Suprapubic skin (tissue), 4 donors: ENCODE measurements at regions not wholly inside any gene's neighbourhood (a gene's known extent, or its start where the extent isn't known, plus 50 kb on each side); places are given as distances from the start of the nearest gene placed in this dataset.

ENCODE experiments used
- DNase-seq, 2 donors: peaks; one replicate each; pipeline ENCODE4 v3.0.0-alpha.2; 2019; ENCODE audit warnings: low spot score in 2 of 2
- H3K27ac ChIP-seq: fragments of 200-600 bp; sonication (generic); one replicate; pipeline ENCODE4 v1.5.1; 2019
- H3K27me3 ChIP-seq: fragments of 200-600 bp; sonication (generic); one replicate; pipeline ENCODE4 v1.5.1; 2019
- H3K36me3 ChIP-seq: fragments of 200-600 bp; sonication (generic); one replicate; pipeline ENCODE4 v1.5.1; 2019
- H3K4me1 ChIP-seq: fragments of 200-600 bp; sonication (generic); one replicate; pipeline ENCODE4 v1.5.1; 2019
- H3K4me3 ChIP-seq: fragments of 200-600 bp; sonication (generic); one replicate; pipeline ENCODE4 v1.5.1; 2019; ENCODE audit warnings: mild to moderate bottlenecking
- H3K9me3 ChIP-seq: fragments of 200-600 bp; sonication (generic); one replicate; pipeline ENCODE4 v1.5.1; 2019
- EP300 ChIP-seq: sonication (generic); formaldehyde crosslinking; IDR thresholded peaks from one replicate; pipeline ENCODE4 v1.6.1; 2017; ENCODE audit warnings: antibody characterized with exemption
- POLR2A ChIP-seq, 2 donors: fragments of 450-650 bp; IDR thresholded peaks; one replicate each; pipeline ENCODE4 v1.6.1; 2017; ENCODE audit warnings: antibody characterized with exemption in 2 of 2, mild to moderate bottlenecking in 2 of 2, moderate library complexity in 2 of 2
- POLR2AphosphoS5 ChIP-seq, 3 donors: sonication (generic); formaldehyde crosslinking; IDR thresholded peaks; one replicate each; pipeline ENCODE4 v1.6.1; 2017; ENCODE audit warnings: antibody characterized with exemption in 3 of 3
- WGBS: methylation state at CpG from one replicate; pipeline ENCODE4 v1.1.5; 2018; 5-methylcytosine and 5-hydroxymethylcytosine counted together
- TF ChIP-seq, protein P1 (sequence below), 2 donors: fragments of 200-600 bp in 1 of 2; fragments of 450-650 bp in 1 of 2; sonication (generic) in 1 of 2; IDR thresholded peaks; one replicate each; pipeline ENCODE4 v1.5.1; 2016 to 2019; ENCODE audit warnings: antibody characterized with exemption in 2 of 2, mild to moderate bottlenecking in 1 of 2, moderate library complexity in 1 of 2

DNA sequence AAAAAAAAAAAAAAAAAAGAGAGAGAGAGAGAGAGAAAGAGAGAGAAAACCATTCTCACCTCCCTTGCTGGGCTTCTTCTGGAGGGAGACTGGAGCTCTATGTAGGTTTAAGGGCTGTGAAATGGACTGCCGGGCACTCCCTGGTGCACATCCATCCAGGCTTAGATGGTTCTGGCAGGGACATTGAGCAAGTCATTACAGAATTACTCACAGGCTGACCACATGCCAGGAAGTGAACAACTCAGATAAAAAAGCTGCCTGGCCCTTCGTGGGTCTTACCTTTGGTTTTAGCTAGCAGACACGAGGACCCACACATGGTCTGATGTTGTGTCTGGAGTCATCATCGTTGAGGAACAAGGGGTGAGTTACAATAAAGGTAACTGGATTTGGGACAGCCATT is 847.4 kb upstream of the EEF2KMT start:
- H3K4me1 ChIP-seq: no peaks in the 10 kb centered on the region
- no peak for DNase-seq
- H3K27ac ChIP-seq: no peak overlapping the region
- H3K36me3 ChIP-seq: no peaks in the 10 kb centered on the region
- H3K4me3 ChIP-seq: no peak overlapping the region
- H3K9me3 ChIP-seq: peaks cover 10% of the 10 kb centered on the region
- TF ChIP-seq POLR2AphosphoS5 (IDR thresholded peaks at IDR 0.05) (no peak), POLR2A (IDR thresholded peaks at IDR 0.05) (no peak), EP300 (no peak)
- TF ChIP-seq, protein P1, sequence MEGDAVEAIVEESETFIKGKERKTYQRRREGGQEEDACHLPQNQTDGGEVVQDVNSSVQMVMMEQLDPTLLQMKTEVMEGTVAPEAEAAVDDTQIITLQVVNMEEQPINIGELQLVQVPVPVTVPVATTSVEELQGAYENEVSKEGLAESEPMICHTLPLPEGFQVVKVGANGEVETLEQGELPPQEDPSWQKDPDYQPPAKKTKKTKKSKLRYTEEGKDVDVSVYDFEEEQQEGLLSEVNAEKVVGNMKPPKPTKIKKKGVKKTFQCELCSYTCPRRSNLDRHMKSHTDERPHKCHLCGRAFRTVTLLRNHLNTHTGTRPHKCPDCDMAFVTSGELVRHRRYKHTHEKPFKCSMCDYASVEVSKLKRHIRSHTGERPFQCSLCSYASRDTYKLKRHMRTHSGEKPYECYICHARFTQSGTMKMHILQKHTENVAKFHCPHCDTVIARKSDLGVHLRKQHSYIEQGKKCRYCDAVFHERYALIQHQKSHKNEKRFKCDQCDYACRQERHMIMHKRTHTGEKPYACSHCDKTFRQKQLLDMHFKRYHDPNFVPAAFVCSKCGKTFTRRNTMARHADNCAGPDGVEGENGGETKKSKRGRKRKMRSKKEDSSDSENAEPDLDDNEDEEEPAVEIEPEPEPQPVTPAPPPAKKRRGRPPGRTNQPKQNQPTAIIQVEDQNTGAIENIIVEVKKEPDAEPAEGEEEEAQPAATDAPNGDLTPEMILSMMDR (IDR thresholded peaks at IDR 0.05): no peak
- H3K27me3 ChIP-seq: no peaks in the 10 kb centered on the region
- 71% methylated on average over 4 of the region's 4 CpGs for WGBS

DNA sequence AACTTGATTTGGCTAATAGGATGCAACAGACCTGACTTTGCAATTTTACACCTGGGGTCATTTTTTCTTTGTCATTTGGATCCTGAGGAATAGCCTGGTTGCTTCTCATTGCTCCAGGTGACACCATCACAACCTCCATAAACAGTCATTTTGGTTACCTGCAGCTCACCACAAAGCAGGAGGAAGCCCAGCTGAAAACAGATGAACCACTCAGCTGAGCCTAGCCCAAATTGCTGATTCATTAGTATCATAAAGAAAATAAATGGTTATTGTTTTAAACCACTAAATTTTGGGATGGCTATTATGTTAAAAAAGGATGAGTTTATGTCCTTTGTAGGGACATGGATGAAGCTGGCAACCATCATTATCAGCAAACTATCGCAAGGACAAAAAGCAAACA is 841.0 kb upstream of the EEF2KMT start:
- no peaks in the 10 kb centered on the region for H3K27me3 ChIP-seq
- H3K9me3 ChIP-seq: no peaks in the 10 kb centered on the region
- TF ChIP-seq POLR2A (IDR thresholded peaks at IDR 0.05): no peak
- TF ChIP-seq, protein P1 (IDR thresholded peaks at IDR 0.05): no peak
- no peak for TF ChIP-seq EP300
- no peak for TF ChIP-seq POLR2AphosphoS5 (IDR thresholded peaks at IDR 0.05)

DNA sequence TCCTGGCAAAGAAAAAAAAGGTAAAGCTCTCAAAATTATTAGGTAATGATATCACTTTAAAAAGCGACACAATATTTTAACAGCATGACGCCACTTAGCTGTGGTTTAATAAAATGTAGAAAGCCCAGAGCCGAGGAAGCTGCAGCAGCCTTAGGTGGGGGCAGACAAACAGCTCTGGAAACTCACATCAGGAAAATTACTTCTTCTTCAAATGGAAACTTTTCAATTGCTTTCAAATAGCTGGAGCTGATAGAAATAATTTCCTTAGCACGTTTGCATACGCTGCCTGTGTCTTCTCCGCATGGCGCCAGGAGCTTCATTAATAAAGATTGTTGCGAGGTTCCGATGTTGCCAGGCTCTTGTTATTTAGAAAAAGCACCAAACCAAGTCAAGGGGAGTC is 835.3 kb upstream of the EEF2KMT start:
- DNase-seq: no peak
- Histone ChIP-seq H3K4me3 (no peak overlapping the region), H3K36me3 (no peaks in the 10 kb centered on the region), H3K27me3 (no peaks in the 10 kb centered on the region), H3K4me1 (no peaks in the 10 kb centered on the region), H3K27ac (no peak overlapping the region), H3K9me3 (no peaks in the 10 kb centered on the region)
- WGBS: 71% methylated on average over 9 of the region's 9 CpGs
- TF ChIP-seq, protein P1 (IDR thresholded peaks at IDR 0.05): no peak
- TF ChIP-seq POLR2AphosphoS5 (IDR thresholded peaks at IDR 0.05) (no peak), EP300 (no peak), POLR2A (IDR thresholded peaks at IDR 0.05) (no peak)

More for the DNA sequence above, 841.0 kb upstream of the EEF2KMT start:
- no peak for DNase-seq
- Histone ChIP-seq H3K27ac (no peak overlapping the region), H3K4me1 (no peaks in the 10 kb centered on the region), H3K4me3 (no peak overlapping the region), H3K36me3 (no peaks in the 10 kb centered on the region)
- 97% methylated on average over 1 of the region's 1 CpG for WGBS

DNA sequence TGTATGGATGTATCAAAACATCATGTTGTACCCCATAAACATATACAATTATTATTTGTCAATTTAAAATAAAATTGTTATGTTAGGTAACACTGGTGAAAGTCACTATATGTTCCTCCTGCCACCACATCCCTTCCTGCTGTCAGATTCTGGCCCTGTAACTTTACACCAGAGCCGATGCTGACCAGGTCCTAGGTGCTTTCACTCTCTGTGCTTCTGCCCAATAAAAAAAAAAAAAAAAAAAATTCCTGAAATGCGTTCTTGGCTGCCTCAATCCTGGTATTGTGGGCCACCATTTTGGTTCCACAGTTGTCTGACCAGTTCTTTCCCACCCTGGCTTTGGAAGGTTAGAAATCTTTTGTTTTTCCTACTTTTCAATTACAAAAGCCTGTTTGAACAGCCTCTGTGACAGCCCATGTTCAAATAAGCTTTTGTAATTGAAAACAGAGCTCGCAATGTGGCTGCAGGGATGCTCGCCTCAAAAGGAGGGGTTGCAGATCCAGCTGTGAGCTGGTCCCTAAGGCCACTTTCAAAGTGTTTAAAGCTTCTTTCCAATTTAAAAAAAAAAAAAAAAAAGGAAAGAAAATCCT is 831.0 kb upstream of the EEF2KMT start:
- H3K27me3 ChIP-seq: no peaks in the 10 kb centered on the region
- no peak for DNase-seq
- H3K36me3 ChIP-seq: no peaks in the 10 kb centered on the region
- TF ChIP-seq POLR2A (IDR thresholded peaks at IDR 0.05) (no peak), POLR2AphosphoS5 (IDR thresholded peaks at IDR 0.05) (no peak), EP300 (no peak)
- TF ChIP-seq, protein P1 (IDR thresholded peaks at IDR 0.05): no peak
- H3K4me1 ChIP-seq: no peaks in the 10 kb centered on the region
- H3K27ac ChIP-seq: no peak overlapping the region
- H3K4me3 ChIP-seq: no peak overlapping the region
- WGBS: 18% methylated on average over 4 of the region's 4 CpGs
- no peaks in the 10 kb centered on the region for H3K9me3 ChIP-seq

DNA sequence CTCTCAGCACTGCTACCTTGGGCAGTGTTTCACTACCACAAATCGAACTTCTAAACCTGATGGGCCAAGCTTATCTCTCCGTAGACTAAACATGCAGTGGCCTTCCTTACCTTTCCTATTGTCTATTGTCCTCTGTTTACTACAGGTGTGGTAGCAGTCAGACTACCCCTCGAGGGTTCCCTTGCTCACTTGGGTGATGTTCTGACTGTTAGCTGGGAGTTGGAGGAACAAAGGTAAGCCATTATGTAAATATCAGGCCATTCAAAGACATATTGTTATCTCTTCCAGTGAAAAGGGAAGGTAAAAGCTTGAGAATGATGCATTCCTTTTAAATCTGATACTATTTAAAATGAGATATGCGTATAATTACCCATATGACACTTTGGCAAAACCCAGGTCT is 828.3 kb upstream of the EEF2KMT start:
- DNase-seq: no peak

More for the DNA sequence above, 828.3 kb upstream of the EEF2KMT start:
- 56% methylated on average over 4 of the region's 4 CpGs for WGBS
- no peaks in the 10 kb centered on the region for H3K9me3 ChIP-seq
- TF ChIP-seq POLR2A (IDR thresholded peaks at IDR 0.05) (no peak), POLR2AphosphoS5 (IDR thresholded peaks at IDR 0.05) (no peak), EP300 (no peak)
- TF ChIP-seq, protein P1 (IDR thresholded peaks at IDR 0.05): no peak
- no peaks in the 10 kb centered on the region for H3K27me3 ChIP-seq
- H3K36me3 ChIP-seq: no peaks in the 10 kb centered on the region
- no peak overlapping the region for H3K4me3 ChIP-seq
- H3K27ac ChIP-seq: no peak overlapping the region
- no peaks in the 10 kb centered on the region for H3K4me1 ChIP-seq
